ENCODE measurements at regions not wholly inside any gene's neighbourhood (a gene's known extent, or its start where the extent isn't known, plus 50 kb on each side); places are given as distances from the start of the nearest gene placed in this dataset.
"Not testable (repeated sequence)": the region's sequence is repeated elsewhere in the genome, so short reads cannot be mapped to it uniquely, and the experiment has no call there.

GRCh38 chr2:239727776-239728600 is 297.2 kb downstream of the NDUFA10 start:
- intact Hi-C loops (cut with DNase I, micrococcal nuclease): no loop called here
- no peak for DNase-seq
- ATAC-seq: no peak

- intact Hi-C loops (cut with DNase I, micrococcal nuclease): no loop called here
- ATAC-seq (no peak), DNase-seq (no peak)
Measured at GRCh38 chr2:239727182-239727775, 297.9 kb downstream of the NDUFA10 start.

GRCh38 chr2:239726631-239727181 is 298.4 kb downstream of the NDUFA10 start:
- intact Hi-C loops (cut with DNase I, micrococcal nuclease): no loop called here
- no peak for ATAC-seq

GRCh38 chr2:239726091-239726591 is 299.0 kb downstream of the NDUFA10 start:
- intact Hi-C loops (cut with DNase I, micrococcal nuclease): no loop called here
- peak in 1 of 2 donors; percentile 8 for DNase-seq
- ATAC-seq: no peak

More at GRCh38 chr2:239726631-239727181, 298.4 kb downstream of the NDUFA10 start:
- no peak for DNase-seq

GRCh38 chr2:239725551-239725890 is 299.6 kb downstream of the NDUFA10 start:
- DNase-seq (peak in 1 of 2 donors; percentile 3), ATAC-seq (no peak)
- intact Hi-C loops (cut with DNase I, micrococcal nuclease): no loop called here

- intact Hi-C loops (cut with DNase I, micrococcal nuclease): no loop called here
- DNase-seq (peak in 1 of 2 donors; percentile 18), ATAC-seq (no peak)
Measured at GRCh38 chr2:239724851-239725550, 300.1 kb downstream of the NDUFA10 start.

GRCh38 chr2:239724194-239724849 is 300.8 kb downstream of the NDUFA10 start:
- DNase-seq: peak in 1 of 2 donors; percentile 17
- intact Hi-C loops (cut with DNase I, micrococcal nuclease): no loop called here
- ATAC-seq: no peak

- intact Hi-C loops (cut with DNase I, micrococcal nuclease): no loop called here
- DNase-seq (peak in 1 of 2 donors; percentile 10), ATAC-seq (no peak)
Measured at GRCh38 chr2:239723486-239724193, 301.5 kb downstream of the NDUFA10 start.

- intact Hi-C loops (cut with DNase I, micrococcal nuclease): no loop called here
- ATAC-seq: no peak
Measured at GRCh38 chr2:239722760-239723470, 302.2 kb downstream of the NDUFA10 start.

GRCh38 chr2:239721991-239722759 is 303.0 kb downstream of the NDUFA10 start:
- DNase-seq: no peak
- ATAC-seq: no peak
- intact Hi-C loops (cut with DNase I, micrococcal nuclease): no loop called here

More at GRCh38 chr2:239722760-239723470, 302.2 kb downstream of the NDUFA10 start:
- DNase-seq: no peak

- intact Hi-C loops (cut with DNase I, micrococcal nuclease): no loop called here
- DNase-seq (no peak), ATAC-seq (no peak)
Measured at GRCh38 chr2:239721531-239721930, 303.6 kb downstream of the NDUFA10 start.

GRCh38 chr2:239720361-239721360 is 304.5 kb downstream of the NDUFA10 start:
- intact Hi-C loops (cut with DNase I, micrococcal nuclease): no loop called here
- no peak for DNase-seq
- no peak for ATAC-seq

GRCh38 chr2:239719791-239720360 is 305.3 kb downstream of the NDUFA10 start:
- ATAC-seq: no peak
- intact Hi-C loops (cut with DNase I, micrococcal nuclease): no loop called here
- no peak for DNase-seq

- ATAC-seq; intact Hi-C loops (cut with DNase I, micrococcal nuclease): not testable (repeated sequence)
Measured at GRCh38 chr2:239718991-239719390, 306.2 kb downstream of the NDUFA10 start.

GRCh38 chr2:239717706-239718105 is 307.4 kb downstream of the NDUFA10 start:
- DNase-seq (peak in 1 of 2 donors; percentile 15), ATAC-seq (no peak)
- intact Hi-C loops (cut with DNase I, micrococcal nuclease): no loop called here

More at GRCh38 chr2:239718991-239719390, 306.2 kb downstream of the NDUFA10 start:
- DNase-seq: not testable (repeated sequence)

Measured in left colon (tissue), 2 donors.